AG04449 (cell line): ENCODE measurements at regions not wholly inside any gene's neighbourhood (a gene's known extent, or its start where the extent isn't known, plus 50 kb on each side); places are given as distances from the start of the nearest gene placed in this dataset.

ENCODE experiments used
- CTCF ChIA-PET: fragments of 350-600 bp; formaldehyde crosslinking; extraction: SDS; loops from one replicate; lab custom pipeline; 2021; ENCODE audit warnings: antibody characterized with exemption; lab: Yijun Ruan, JAX
- POLR2A ChIA-PET: fragments of 400-600, 350-600 bp; formaldehyde crosslinking; extraction: SDS; loops from one replicate; lab custom pipeline; 2020; ENCODE audit warnings: antibody characterized with exemption, inconsistent platforms; lab: Yijun Ruan, JAX
- DNase-seq: peaks from one replicate; pipeline ENCODE4 v3.0.0-alpha.2; 2010; ENCODE audit warnings: low read depth, low spot score
- H3K4me3 ChIP-seq: 2 replicates; pipeline ENCODE4 v1.5.1; 2011; ENCODE audit warnings: low read depth, mild to moderate bottlenecking, control low read depth, low read length
- TF ChIP-seq, protein P1 (sequence below): IDR thresholded peaks from one replicate; pipeline ENCODE4 v1.5.1; 2011; ENCODE audit warnings: mild to moderate bottlenecking, moderate library complexity, low read length, control low read depth, inconsistent platforms; ENCODE audit not compliant: insufficient read depth; ENCODE audit errors: missing control alignments

DNA sequence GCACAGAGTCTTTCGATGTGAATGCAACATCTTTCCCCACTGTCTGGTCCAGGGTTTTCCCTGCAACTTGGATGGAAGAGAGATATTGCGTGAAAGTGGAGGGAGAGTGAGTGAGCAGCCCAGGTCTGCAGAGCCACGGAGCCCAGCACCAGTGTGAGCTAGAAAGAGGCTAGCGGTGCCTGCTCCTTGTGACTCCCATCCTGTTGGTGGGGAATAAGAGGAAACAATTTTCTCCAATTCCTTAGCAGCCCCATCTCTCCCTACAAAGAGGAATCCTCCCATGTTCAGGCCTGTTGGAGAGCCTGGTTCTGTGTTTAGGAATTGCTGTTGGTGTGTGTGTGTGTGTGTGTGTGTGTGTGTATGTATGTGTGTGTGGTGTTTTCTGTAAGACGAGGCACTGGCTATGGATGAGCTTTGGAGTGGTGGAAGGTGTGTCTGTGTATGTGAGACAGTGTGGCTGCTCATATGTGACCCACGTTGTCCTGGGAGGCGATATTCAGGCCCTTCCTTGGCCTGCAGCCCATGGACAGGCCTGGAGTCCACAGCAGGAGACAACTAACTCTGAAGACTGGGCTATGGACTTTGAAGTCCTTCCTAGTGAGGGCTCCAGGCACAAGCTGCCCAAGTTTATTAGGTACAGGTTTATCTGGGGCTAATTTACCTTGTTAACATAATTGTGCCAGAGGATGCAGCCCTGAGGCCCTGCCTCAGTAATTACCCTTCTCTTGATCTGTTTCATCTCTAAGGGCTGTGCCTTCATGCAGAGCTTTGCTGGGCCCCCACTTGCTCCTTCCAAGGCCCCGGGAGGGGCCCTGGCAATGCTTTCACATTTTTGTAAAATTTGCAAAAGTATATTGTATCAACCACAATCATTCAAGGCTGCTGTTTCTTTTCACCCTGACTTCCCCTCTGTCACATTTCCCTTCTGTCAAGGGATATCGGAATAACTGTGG, 88.6 kb upstream of the HAAO start:
- DNase-seq, result no peak
- CTCF ChIA-PET, result interaction anchor here (0.8 to 1.1 kb wide), 2 partner anchors 22 to 348 kb away, joined by 3 to 5 read pairs; no protein-coding TSS in a partner anchor
- H3K4me3 ChIP-seq, result no peak overlapping the region
- TF ChIP-seq, protein P1, sequence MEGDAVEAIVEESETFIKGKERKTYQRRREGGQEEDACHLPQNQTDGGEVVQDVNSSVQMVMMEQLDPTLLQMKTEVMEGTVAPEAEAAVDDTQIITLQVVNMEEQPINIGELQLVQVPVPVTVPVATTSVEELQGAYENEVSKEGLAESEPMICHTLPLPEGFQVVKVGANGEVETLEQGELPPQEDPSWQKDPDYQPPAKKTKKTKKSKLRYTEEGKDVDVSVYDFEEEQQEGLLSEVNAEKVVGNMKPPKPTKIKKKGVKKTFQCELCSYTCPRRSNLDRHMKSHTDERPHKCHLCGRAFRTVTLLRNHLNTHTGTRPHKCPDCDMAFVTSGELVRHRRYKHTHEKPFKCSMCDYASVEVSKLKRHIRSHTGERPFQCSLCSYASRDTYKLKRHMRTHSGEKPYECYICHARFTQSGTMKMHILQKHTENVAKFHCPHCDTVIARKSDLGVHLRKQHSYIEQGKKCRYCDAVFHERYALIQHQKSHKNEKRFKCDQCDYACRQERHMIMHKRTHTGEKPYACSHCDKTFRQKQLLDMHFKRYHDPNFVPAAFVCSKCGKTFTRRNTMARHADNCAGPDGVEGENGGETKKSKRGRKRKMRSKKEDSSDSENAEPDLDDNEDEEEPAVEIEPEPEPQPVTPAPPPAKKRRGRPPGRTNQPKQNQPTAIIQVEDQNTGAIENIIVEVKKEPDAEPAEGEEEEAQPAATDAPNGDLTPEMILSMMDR, result no peak
- POLR2A ChIA-PET, result no interaction called here

DNA sequence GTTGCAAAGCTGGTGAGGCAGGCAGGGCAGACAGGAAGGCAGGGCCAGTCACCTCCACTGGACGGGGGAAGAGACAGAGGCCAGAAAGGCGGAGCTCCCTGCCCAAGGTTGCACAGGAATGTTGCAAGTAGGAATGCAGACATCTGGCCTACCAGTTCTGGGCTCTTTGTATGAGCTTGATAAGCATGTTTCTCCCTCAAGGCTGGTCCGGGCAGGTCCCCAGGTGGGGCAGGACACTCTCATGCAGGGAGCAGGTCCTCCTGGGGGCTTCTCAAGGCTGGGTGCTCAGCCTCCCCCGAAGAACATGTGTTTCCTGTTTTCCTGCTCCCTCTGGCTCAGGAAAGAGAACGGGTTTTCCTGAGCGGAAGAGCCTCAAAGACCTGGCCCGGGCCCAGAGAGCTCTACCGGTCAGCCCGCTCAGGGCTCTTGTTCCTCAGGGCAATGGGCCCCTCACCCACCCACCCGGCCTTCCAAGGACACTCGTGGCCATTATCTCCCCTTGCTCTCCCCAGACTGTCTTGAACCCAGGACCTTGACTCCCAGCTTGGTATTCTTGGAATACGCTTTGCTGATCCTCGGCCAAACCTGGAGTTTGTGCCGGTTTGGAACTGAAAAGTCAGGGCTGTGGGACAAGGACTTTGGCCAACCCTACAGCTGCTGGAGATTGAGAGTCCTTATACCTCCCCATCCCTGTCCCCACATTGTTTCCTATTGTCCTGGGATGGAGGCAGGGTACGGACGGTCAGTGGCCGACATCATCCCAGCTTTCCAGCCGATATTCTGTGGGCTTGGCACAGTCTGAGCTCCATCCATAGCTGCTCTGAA, 87.7 kb upstream of the HAAO start:
- ChIA-PET CTCF (interaction anchor here (1.2 to 1.7 kb wide), 2 partner anchors 21 to 67 kb away, joined by 4 to 5 read pairs; no protein-coding TSS in a partner anchor), POLR2A (no interaction called here)
- H3K4me3 ChIP-seq, result no peak overlapping the region
- no peak for DNase-seq
- TF ChIP-seq, protein P1, result no peak

DNA sequence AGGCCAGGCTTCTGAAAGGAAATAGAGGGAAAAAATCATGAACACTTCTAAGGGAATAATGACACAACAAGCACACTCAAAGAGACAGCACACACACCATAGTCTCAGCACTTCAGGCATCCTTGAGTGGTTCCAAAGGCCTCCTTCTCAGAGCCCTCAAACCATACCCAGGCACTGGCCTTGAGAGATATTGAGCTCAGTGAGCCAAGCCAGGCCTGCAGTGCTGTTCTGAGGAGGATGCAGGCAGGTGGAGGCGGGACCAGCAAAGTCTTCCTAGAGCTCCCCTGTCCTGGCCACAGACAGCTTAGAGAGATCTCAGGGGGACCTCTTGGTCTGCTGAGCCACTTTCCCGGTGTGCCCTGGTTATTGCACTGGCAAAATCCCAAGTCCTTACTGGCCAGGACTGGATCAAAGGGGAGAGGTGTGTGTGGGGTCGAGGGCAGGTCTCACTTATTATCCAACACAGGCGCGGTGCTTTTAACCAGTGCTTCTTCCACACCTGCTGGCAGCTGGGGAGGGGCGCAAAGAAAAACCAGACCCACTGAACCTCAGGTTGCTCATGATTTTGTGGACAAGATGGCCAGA, 86.8 kb upstream of the HAAO start:
- ChIA-PET POLR2A (no interaction called here), CTCF (interaction anchor here (1.2 to 1.7 kb wide), 2 partner anchors 20 to 68 kb away, joined by 4 to 5 read pairs; no protein-coding TSS in a partner anchor)
- DNase-seq, result no peak
- TF ChIP-seq, protein P1, result no peak
- H3K4me3 ChIP-seq, result no peak overlapping the region

DNA sequence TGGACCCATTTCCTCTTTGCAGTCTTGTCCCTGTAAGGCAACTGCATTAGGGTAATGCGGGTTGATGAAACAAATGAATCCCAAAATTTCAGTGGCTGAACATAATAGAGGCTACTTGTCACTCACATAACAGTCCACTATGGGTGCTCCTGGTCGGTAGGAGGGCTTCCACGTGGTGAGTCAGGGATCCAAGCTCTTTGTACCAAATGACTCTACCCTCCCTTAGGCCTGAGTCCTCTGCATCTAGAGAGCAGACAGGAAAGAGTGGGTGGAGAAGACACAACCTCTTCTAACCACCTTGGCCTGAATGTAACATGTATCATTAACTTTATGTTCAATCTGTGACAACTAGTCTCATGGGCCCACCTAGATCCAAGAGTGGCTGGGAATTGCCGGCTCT, 86.2 kb upstream of the HAAO start:
- ChIA-PET POLR2A (no interaction called here), CTCF (interaction anchor here (1.7 to 5.3 kb wide), 2 partner anchors 19 to 69 kb away, joined by 5 to 30 read pairs; no protein-coding TSS in a partner anchor)
- TF ChIP-seq, protein P1, result no peak
- DNase-seq, result no peak
- H3K4me3 ChIP-seq, result no peak overlapping the region

DNA sequence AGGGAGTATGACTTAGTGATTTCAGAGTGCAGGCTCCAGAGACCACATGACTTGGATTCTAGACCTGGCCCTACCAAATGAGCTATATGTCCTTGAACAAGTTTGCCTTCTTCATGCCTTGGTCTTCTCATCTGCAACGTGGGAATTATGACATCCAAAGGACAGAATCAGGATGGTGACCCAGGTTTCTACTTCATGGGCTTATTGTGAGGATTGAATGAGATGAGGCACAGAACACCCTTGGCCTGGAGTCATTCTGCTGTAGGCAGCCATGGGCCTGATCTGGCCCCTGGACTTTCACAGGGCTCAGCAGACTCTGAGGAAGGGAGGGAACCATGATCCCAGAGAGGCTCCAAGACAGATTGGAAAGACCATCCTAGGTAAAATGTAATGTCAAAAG, 85.6 kb upstream of the HAAO start:
- H3K4me3 ChIP-seq, result no peak overlapping the region
- TF ChIP-seq, protein P1, result no peak
- DNase-seq, result no peak
- ChIA-PET POLR2A (no interaction called here), CTCF (interaction anchor here (5.3 kb wide), 1 partner anchor 18 kb away, joined by 30 read pairs; no protein-coding TSS in a partner anchor)
